ENCODE measurements at regions not wholly inside any gene's neighbourhood (a gene's known extent, or its start where the extent isn't known, plus 50 kb on each side); places are given as distances from the start of the nearest gene placed in this dataset.
A peak's percentile ranks its signal among the peaks of the same experiment; 100 is the strongest.

GRCh38 chr17:77371117-77371887 lies 230.5 kb downstream of the SEC14L1 start:
- no peak overlapping the region for H3K27ac ChIP-seq (ENCODE audit: low read depth, low read length)
- TF ChIP-seq NRF1 (IDR thresholded peaks at IDR 0.05; ENCODE audit: low read depth, low read length) (no peak), CHD1 (IDR thresholded peaks at IDR 0.05; ENCODE audit: low read depth, low read length) (no peak)
- no peak overlapping the region for H3K14ac ChIP-seq (ENCODE audit: insufficient read length)
- H3K23ac ChIP-seq (ENCODE audit: insufficient read length): no peak overlapping the region
- H3K4ac ChIP-seq (replicated peaks; ENCODE audit: insufficient read length, low read depth, low read length): no peak overlapping the region
- 85% methylated on average over 20 of the region's 20 CpGs; no CpG with 5 or more reads in 1 of the 2 experiments for WGBS, 2 experiments (ENCODE audit: extremely low coverage in 1 of 2, insufficient coverage in 1 of 2, insufficient read length in 1 of 2, insufficient replicate concordance in 2 of 2, low coverage in 1 of 2, low lambda C conversion rate in 2 of 2, missing lambda C conversion rate in 1 of 2)
- peak overlapping the region in 1 of 4 experiments; percentile 81; a peak in 1 of 8 replicates for H3K4me3 ChIP-seq (ENCODE audit: extremely low read depth in 1 of 4, insufficient read depth in 2 of 4, low read depth in 3 of 4, low read length in 4 of 4)
- H2BK120ac ChIP-seq (replicated peaks; ENCODE audit: low read depth, low read length): no peak overlapping the region
- H2AFZ ChIP-seq (ENCODE audit: low read length): no peak overlapping the region
- no peak for DNase-seq (ENCODE audit: low read depth in 1 of 2, low spot score in 2 of 2)
- no peak for FAIRE-seq
- H3K9ac ChIP-seq (replicated peaks in 1 of 4; ENCODE audit: extremely low read depth in 1 of 4, low read depth in 3 of 4, low read length in 3 of 4): no peak overlapping the region
- H4K20me1 ChIP-seq (replicated peaks in 1 of 2; ENCODE audit: control insufficient read depth in 1 of 2, insufficient read depth in 2 of 2, low read length in 2 of 2): peaks cover 15 to 21% of the 10 kb centered on the region in 2 experiments
- H3K9me3 ChIP-seq (ENCODE audit: insufficient read depth in 2 of 2, low read depth in 1 of 2, low read length in 1 of 2): no peaks in the 10 kb centered on the region
- H2BK12ac ChIP-seq (ENCODE audit: low read depth, low read length): no peak overlapping the region
- H2BK5ac ChIP-seq (ENCODE audit: low read depth, low read length): no peak overlapping the region
- CTCF ChIA-PET (ENCODE audit: partially characterized antibody): interaction anchor here (0.8 to 1.5 kb wide), 3 partner anchors 14 to 59 kb away, joined by 4 to 6 read pairs (median 4); no protein-coding TSS in a partner anchor
- no peak overlapping the region for H2BK15ac ChIP-seq (ENCODE audit: low read length)
- H4K5ac ChIP-seq (ENCODE audit: insufficient read length, low read depth, low read length): no peak overlapping the region
- no peaks in the 10 kb centered on the region for H3K27me3 ChIP-seq (replicated peaks in 1 of 4; ENCODE audit: control insufficient read depth in 3 of 4, extremely low read depth in 1 of 4, insufficient read depth in 3 of 4, low read length in 3 of 4)
- no peaks in the 10 kb centered on the region for H3K36me3 ChIP-seq (ENCODE audit: control insufficient read depth in 2 of 4, insufficient read depth in 4 of 4, low read length in 3 of 4)
- peaks cover 9 to 33% of the 10 kb centered on the region in 2 experiments; a peak in 3 of 4 replicates for H3K79me2 ChIP-seq (ENCODE audit: control insufficient read depth in 1 of 2, insufficient read depth in 2 of 2, low read length in 2 of 2)
- POLR2A ChIA-PET (ENCODE audit: partially characterized antibody): interaction anchor here (1.1 to 1.4 kb wide), 2 partner anchors 17 to 50 kb away, joined by 3 to 5 read pairs; no protein-coding TSS in a partner anchor
- H3K4me2 ChIP-seq (ENCODE audit: insufficient read depth in 1 of 2, low read depth in 2 of 2, low read length in 2 of 2): peak overlapping the region in 1 of 2 experiments; percentile 83; a peak in 1 of 4 replicates
- no peak overlapping the region for H2AK5ac ChIP-seq (ENCODE audit: low read depth, low read length)
- no peak overlapping the region for H2BK20ac ChIP-seq (ENCODE audit: low read length)
- H3K56ac ChIP-seq (replicated peaks; ENCODE audit: insufficient read length, low read depth, low read length): no peak overlapping the region
- no peak overlapping the region for H4K91ac ChIP-seq (replicated peaks; ENCODE audit: insufficient read length, low read length)
- H3K4me1 ChIP-seq (replicated peaks in 1 of 4; ENCODE audit: control insufficient read depth in 3 of 4, insufficient read depth in 4 of 4, low read length in 3 of 4): peaks cover 4 to 47% (median 41%) of the 10 kb centered on the region in 4 experiments
- H3K23me2 ChIP-seq (ENCODE audit: low read depth, low read length): peaks cover 17% of the 10 kb centered on the region; the same call in 1 of the 2 replicates
- no peak overlapping the region for H3K18ac ChIP-seq (ENCODE audit: extremely low read depth, low read length)
- H3K79me1 ChIP-seq (ENCODE audit: low read depth, low read length): peaks cover 10% of the 10 kb centered on the region
- H4K8ac ChIP-seq (ENCODE audit: extremely low read depth, insufficient read depth, low read length): no peak overlapping the region
